ENCODE measurements at regions not wholly inside any gene's neighbourhood (a gene's known extent, or its start where the extent isn't known, plus 50 kb on each side); places are given as distances from the start of the nearest gene placed in this dataset.

- TF ChIP-seq EZH2 (IDR thresholded peaks at IDR 0.05; ENCODE audit: low read depth) (no peak), CTCF (conservative IDR thresholded peaks at IDR 0.05) (no peak)
- H3K36me3 ChIP-seq (ENCODE audit: low read depth) = no peaks in the 10 kb centered on the region
- no peaks in the 10 kb centered on the region for H3F3A ChIP-seq (ENCODE audit: insufficient read depth, low read depth)
- no peak overlapping the region for H3K27ac ChIP-seq
- H3K9me3 ChIP-seq (ENCODE audit: insufficient read depth, low read depth) = peaks cover 12% of the 10 kb centered on the region
- 0 out of 2 replicates have a peak overlapping the region, but pooled peaks have one; percentile 3 for H2AFZ ChIP-seq
- H3K79me2 ChIP-seq (ENCODE audit: low read depth) = no peaks in the 10 kb centered on the region
- no peak overlapping the region for H3K4me2 ChIP-seq
- no peak overlapping the region for H3K4me3 ChIP-seq
- H3K9me2 ChIP-seq (ENCODE audit: insufficient read depth) = no peaks in the 10 kb centered on the region
- DNase-seq = no peak
- no peaks in the 10 kb centered on the region for H4K20me1 ChIP-seq (ENCODE audit: insufficient read depth)
- POLR2A ChIA-PET (ENCODE audit: unreplicated experiment) = interaction anchor here (1.0 kb wide), 1 partner anchor 387 kb away, joined by 6 read pairs; no protein-coding TSS in a partner anchor
- no peaks in the 10 kb centered on the region for H3K4me1 ChIP-seq (replicated peaks; ENCODE audit: insufficient read depth)
- BruUV-seq (replicated peaks) = no TSS peak
- intact Hi-C loops (cut with micrococcal nuclease; ENCODE audit: unreplicated experiment) = no loop called here
- no peaks in the 10 kb centered on the region for H3K27me3 ChIP-seq (ENCODE audit: insufficient read depth, low read depth)
- CTCF ChIA-PET = no interaction called here
Observed at GRCh38 chr2:180227461-180227860, 220.4 kb upstream of the CWC22 start.

GRCh38 chr2:180225118-180225517, 218.0 kb upstream of the CWC22 start:
- no peaks in the 10 kb centered on the region for H3K36me3 ChIP-seq (ENCODE audit: low read depth)
- H3K27ac ChIP-seq = no peak overlapping the region
- CTCF ChIA-PET = no interaction called here
- no peak overlapping the region for H2AFZ ChIP-seq
- no TSS peak for BruUV-seq (replicated peaks)
- H3K9me2 ChIP-seq (ENCODE audit: insufficient read depth) = no peaks in the 10 kb centered on the region
- peaks cover 12% of the 10 kb centered on the region for H3K9me3 ChIP-seq (ENCODE audit: insufficient read depth, low read depth)
- TF ChIP-seq CTCF (conservative IDR thresholded peaks at IDR 0.05) (no peak), EZH2 (IDR thresholded peaks at IDR 0.05; ENCODE audit: low read depth) (no peak)
- H3F3A ChIP-seq (ENCODE audit: insufficient read depth, low read depth) = no peaks in the 10 kb centered on the region
- no peaks in the 10 kb centered on the region for H4K20me1 ChIP-seq (ENCODE audit: insufficient read depth)
- no peak overlapping the region for H3K4me2 ChIP-seq
- no peaks in the 10 kb centered on the region for H3K4me1 ChIP-seq (replicated peaks; ENCODE audit: insufficient read depth)
- H3K27me3 ChIP-seq (ENCODE audit: insufficient read depth, low read depth) = no peaks in the 10 kb centered on the region
- POLR2A ChIA-PET (ENCODE audit: unreplicated experiment) = no interaction called here
- no peak for DNase-seq
- H3K4me3 ChIP-seq = no peak overlapping the region
- intact Hi-C loops (cut with micrococcal nuclease; ENCODE audit: unreplicated experiment) = no loop called here
- H3K79me2 ChIP-seq (ENCODE audit: low read depth) = no peaks in the 10 kb centered on the region

- Histone ChIP-seq H3K9me2 (ENCODE audit: insufficient read depth) (no peaks in the 10 kb centered on the region), H3K4me3 (no peak overlapping the region), H3K9me3 (ENCODE audit: insufficient read depth, low read depth) (peaks cover 14% of the 10 kb centered on the region), H3F3A (ENCODE audit: insufficient read depth, low read depth) (no peaks in the 10 kb centered on the region), H3K79me2 (ENCODE audit: low read depth) (no peaks in the 10 kb centered on the region), H3K4me1 (replicated peaks; ENCODE audit: insufficient read depth) (no peaks in the 10 kb centered on the region), H3K27me3 (ENCODE audit: insufficient read depth, low read depth) (no peaks in the 10 kb centered on the region), H2AFZ (0 out of 2 replicates have a peak overlapping the region, but pooled peaks have one; percentile 34), H4K20me1 (ENCODE audit: insufficient read depth) (no peaks in the 10 kb centered on the region), H3K27ac (no peak overlapping the region), H3K36me3 (ENCODE audit: low read depth) (no peaks in the 10 kb centered on the region), H3K4me2 (no peak overlapping the region)
- TF ChIP-seq EZH2 (IDR thresholded peaks at IDR 0.05; ENCODE audit: low read depth) (no peak), CTCF (conservative IDR thresholded peaks at IDR 0.05) (no peak)
- ChIA-PET CTCF (no interaction called here), POLR2A (ENCODE audit: unreplicated experiment) (no interaction called here)
- intact Hi-C loops (cut with micrococcal nuclease; ENCODE audit: unreplicated experiment) = no loop called here
- BruUV-seq (replicated peaks) = no TSS peak
- DNase-seq = no peak
Observed at GRCh38 chr2:180222644-180223043, 215.5 kb upstream of the CWC22 start.
